ENCODE measurements at regions not wholly inside any gene's neighbourhood (a gene's known extent, or its start where the extent isn't known, plus 50 kb on each side); places are given as distances from the start of the nearest gene placed in this dataset.
A peak's percentile ranks its signal among the peaks of the same experiment; 100 is the strongest.

- ATAC-seq = no peak
- intact Hi-C loops (cut with DNase I) = no loop called here
- no peak for DNase-seq (ENCODE audit: low spot score)
Observed at GRCh38 chr5:159419576-159419975, 89.3 kb upstream of the IL12B start.

GRCh38 chr5:159420940-159421339, 90.7 kb upstream of the IL12B start:
- DNase-seq (ENCODE audit: low spot score) = no peak
- intact Hi-C loops (cut with DNase I) = no loop called here
- no peak for ATAC-seq

- intact Hi-C loops (cut with DNase I) = no loop called here
- DNase-seq (ENCODE audit: low spot score) = no peak
- ATAC-seq = no peak
Observed at GRCh38 chr5:159422361-159422760, 92.1 kb upstream of the IL12B start.

- intact Hi-C loops (cut with DNase I) = no loop called here
- DNase-seq (ENCODE audit: low spot score) = no peak
- no peak for ATAC-seq
Observed at GRCh38 chr5:159422910-159423309, 92.6 kb upstream of the IL12B start.

GRCh38 chr5:159424123-159424522, 93.8 kb upstream of the IL12B start:
- intact Hi-C loops (cut with DNase I) = no loop called here
- DNase-seq (ENCODE audit: low spot score) (no peak), ATAC-seq (no peak)

GRCh38 chr5:159426694-159427093, 96.4 kb upstream of the IL12B start:
- DNase-seq (ENCODE audit: low spot score) (no peak), ATAC-seq (no peak)
- intact Hi-C loops (cut with DNase I) = no loop called here

- intact Hi-C loops (cut with DNase I) = no loop called here
Observed at GRCh38 chr5:159427180-159428012, 97.1 kb upstream of the IL12B start.

GRCh38 chr5:159430361-159431012, 100.2 kb upstream of the IL12B start:
- intact Hi-C loops (cut with DNase I) = loop anchor here (1.0 kb wide), 1 partner anchor 35 kb away; no protein-coding TSS in a partner anchor
- no peak for DNase-seq (ENCODE audit: low spot score)
- no peak for ATAC-seq

More at GRCh38 chr5:159427180-159428012, 97.1 kb upstream of the IL12B start:
- DNase-seq (ENCODE audit: low spot score) (no peak), ATAC-seq (no peak)

- DNase-seq (ENCODE audit: low spot score) (no peak), ATAC-seq (no peak)
- intact Hi-C loops (cut with DNase I) = no loop called here
Observed at GRCh38 chr5:159435855-159436254, 105.6 kb upstream of the IL12B start.

- DNase-seq (ENCODE audit: low spot score) (no peak), ATAC-seq (no peak)
- intact Hi-C loops (cut with DNase I) = no loop called here
Observed at GRCh38 chr5:159438092-159438491, 107.8 kb upstream of the IL12B start.

- ATAC-seq (no peak), DNase-seq (ENCODE audit: low spot score) (no peak)
- intact Hi-C loops (cut with DNase I) = no loop called here
Observed at GRCh38 chr5:159439002-159439401, 108.7 kb upstream of the IL12B start.

- ATAC-seq (no peak), DNase-seq (ENCODE audit: low spot score) (no peak)
- intact Hi-C loops (cut with DNase I) = no loop called here
Observed at GRCh38 chr5:159440235-159440634, 109.9 kb upstream of the IL12B start.

GRCh38 chr5:159440968-159441367, 110.7 kb upstream of the IL12B start:
- no peak for ATAC-seq
- DNase-seq (ENCODE audit: low spot score) = no peak
- intact Hi-C loops (cut with DNase I) = no loop called here

GRCh38 chr5:159441441-159441840, 111.2 kb upstream of the IL12B start:
- DNase-seq (ENCODE audit: low spot score) = no peak
- intact Hi-C loops (cut with DNase I) = no loop called here
- ATAC-seq = no peak

GRCh38 chr5:159442206-159442850, 112.0 kb upstream of the IL12B start:
- intact Hi-C loops (cut with DNase I) = no loop called here
- ATAC-seq (no peak), DNase-seq (ENCODE audit: low spot score) (no peak)

- peak; percentile 60 for ATAC-seq
- DNase-seq (ENCODE audit: low spot score) = no peak
- intact Hi-C loops (cut with DNase I) = no loop called here
Observed at GRCh38 chr5:159444441-159445082, 114.3 kb upstream of the IL12B start.

GRCh38 chr5:159447116-159447515, 116.8 kb upstream of the IL12B start:
- DNase-seq (ENCODE audit: low spot score) (no peak), ATAC-seq (no peak)
- intact Hi-C loops (cut with DNase I) = no loop called here

- ATAC-seq (no peak), DNase-seq (ENCODE audit: low spot score) (no peak)
- intact Hi-C loops (cut with DNase I) = no loop called here
Observed at GRCh38 chr5:159448841-159449407, 118.6 kb upstream of the IL12B start.

- intact Hi-C loops (cut with DNase I) = no loop called here
- ATAC-seq (no peak), DNase-seq (ENCODE audit: low spot score) (no peak)
Observed at GRCh38 chr5:159449925-159450324, 119.6 kb upstream of the IL12B start.
